HCT116 (cell line): ENCODE measurements at regions not wholly inside any gene's neighbourhood (a gene's known extent, or its start where the extent isn't known, plus 50 kb on each side); places are given as distances from the start of the nearest gene placed in this dataset.

Experiments used
- ATAC-seq: fragments of 200-7000 bp; cut with Tn5 transposase; 2 replicates; pipeline ENCODE4 v1.9.1; 2020; ENCODE audit warnings: mild to moderate bottlenecking, moderate library complexity
- BruUV-seq: library from RNA; stranded (reverse); fragments of 400-500 nt; replicated peaks from 2 replicates; lab custom pipeline; 2021; lab: Mats Ljungman, UMichigan
- CTCF ChIA-PET: fragments of 300-600 bp; sonication (Branson Sonifier 250); formaldehyde crosslinking; loops from one replicate; lab custom pipeline; 2021; ENCODE audit warnings: antibody characterized with exemption; lab: Charles Lee
- POLR2A ChIA-PET: fragments of 300-600, 350-600 bp; sonication (Branson Sonifier 250); formaldehyde crosslinking; loops from one replicate; lab custom pipeline; 2021; ENCODE audit warnings: antibody characterized with exemption; lab: Charles Lee
- RAD21 ChIA-PET, 2 experiments: fragments of 300-600 bp; sonication (Branson Sonifier 250); formaldehyde crosslinking; loops; one replicate each; lab custom pipeline; 2023; ENCODE audit warnings: low total read pairs in 2 of 2; ENCODE audit not compliant: uncharacterized antibody in 2 of 2, unreplicated experiment in 2 of 2, low non-redundant PET in 1 of 2; lab: Charles Lee
- DNase-seq: peaks from one replicate; pipeline ENCODE4 v3.0.0-alpha.2; 2010; ENCODE audit warnings: low read depth, low spot score
- H2AFZ ChIP-seq: fragments of 200-600 bp; shearing (Covaris generic), sonication (generic); 2 replicates; pipeline ENCODE4 v1.6.1; 2017; ENCODE audit warnings: low read depth, mixed run types, mixed read lengths, antibody characterized with exemption, low read length; ENCODE audit not compliant: poor library complexity, severe bottlenecking
- H3K27ac ChIP-seq: 2 replicates; pipeline ENCODE4 v1.5.1; 2012; ENCODE audit warnings: low read depth, low read length
- H3K27me3 ChIP-seq: fragments of 200-600 bp; sonication (generic); 2 replicates; pipeline ENCODE4 v1.6.1; 2016; ENCODE audit warnings: mixed run types, low read length, mixed read lengths; ENCODE audit not compliant: insufficient read depth
- H3K36me3 ChIP-seq, 2 experiments: fragments of 200-500 bp in 1 of 2; fragments of 200-600 bp in 1 of 2; sonication (Bioruptor generic) in 1 of 2; sonication (generic) in 1 of 2; 2 replicates each; pipeline versions ENCODE4 v1.5.1 to v1.6.1; 2014 to 2016; ENCODE audit warnings: low read length in 2 of 2, inconsistent platforms in 1 of 2, mixed read lengths in 1 of 2, mixed run types in 1 of 2; ENCODE audit not compliant: insufficient read depth in 2 of 2, control insufficient read depth in 1 of 2
- H3K4me1 ChIP-seq, 2 experiments: fragments of 200-600 bp in 1 of 2; sonication (generic) in 1 of 2; 2 replicates each; pipeline versions ENCODE4 v1.5.1 to v1.6.1; 2012 to 2017; ENCODE audit warnings: low read length in 2 of 2, inconsistent platforms in 1 of 2, mild to moderate bottlenecking in 1 of 2, mixed read lengths in 1 of 2, mixed run types in 1 of 2, moderate library complexity in 1 of 2; ENCODE audit not compliant: insufficient read depth in 2 of 2, control insufficient read depth in 1 of 2
- H3K4me2 ChIP-seq: fragments of 200-600 bp; sonication (generic); 2 replicates; pipeline ENCODE4 v1.6.1; 2017; ENCODE audit warnings: mixed run types, low read length, mixed read lengths
- H3K4me3 ChIP-seq, 2 experiments: fragments of 200-600 bp in 1 of 2; sonication (generic) in 1 of 2; replicated peaks in 1 of 2; 2 replicates each; pipeline ENCODE4 v1.5.1; 2011 to 2016; ENCODE audit warnings: low read length in 2 of 2, control low read depth in 1 of 2, low read depth in 1 of 2, mild to moderate bottlenecking in 1 of 2, mixed read lengths in 1 of 2, mixed run types in 1 of 2
- H3K79me2 ChIP-seq: fragments of 200-600 bp; sonication (generic); 2 replicates; pipeline ENCODE4 v1.6.1; 2017; ENCODE audit warnings: mild to moderate bottlenecking, mixed run types, low read length, moderate library complexity, mixed read lengths; ENCODE audit not compliant: insufficient read depth
- H3K9ac ChIP-seq: fragments of 200-600 bp; sonication (generic); 2 replicates; pipeline ENCODE4 v1.6.1; 2016; ENCODE audit warnings: low read length, mixed read lengths
- H3K9me2 ChIP-seq: fragments of 200-600 bp; sonication (generic), shearing (Covaris generic); 2 replicates; pipeline ENCODE4 v1.6.1; 2017; ENCODE audit warnings: mixed run types, mild to moderate bottlenecking, moderate library complexity; ENCODE audit not compliant: insufficient read depth
- H3K9me3 ChIP-seq, 2 experiments: fragments of 200-500 bp in 1 of 2; fragments of 200-600 bp in 1 of 2; sonication (Bioruptor generic) in 1 of 2; sonication (generic) in 1 of 2; 2 replicates each; pipeline ENCODE4 v1.6.1; 2014 to 2017; ENCODE audit warnings: low read length in 2 of 2, mixed read lengths in 2 of 2, inconsistent platforms in 1 of 2, low read depth in 1 of 2, mild to moderate bottlenecking in 1 of 2, mixed run types in 1 of 2, moderate library complexity in 1 of 2; ENCODE audit not compliant: control insufficient read depth in 1 of 2, insufficient read depth in 1 of 2
- H4K20me1 ChIP-seq: fragments of 200-600 bp; sonication (generic), shearing (Covaris generic); 2 replicates; pipeline ENCODE4 v1.6.1; 2017; ENCODE audit warnings: mixed run types, mild to moderate bottlenecking, moderate library complexity; ENCODE audit not compliant: insufficient read depth
- EGR1 ChIP-seq: IDR thresholded peaks from 2 replicates; pipeline ENCODE4 v1.6.1; 2012; ENCODE audit warnings: low read depth
- JUND ChIP-seq: IDR thresholded peaks from 2 replicates; pipeline ENCODE4 v1.6.1; 2012
- POLR2A ChIP-seq: IDR thresholded peaks from 2 replicates; pipeline ENCODE4 v1.7.0; 2011; ENCODE audit warnings: borderline replicate concordance; ENCODE audit not compliant: insufficient read depth, insufficient read length; ENCODE audit errors: extremely low read depth
- RAD21 ChIP-seq: IDR thresholded peaks from 2 replicates; pipeline ENCODE4 v1.6.1; 2012; ENCODE audit warnings: low read depth, mild to moderate bottlenecking
- SP1 ChIP-seq: IDR thresholded peaks from 2 replicates; pipeline ENCODE4 v1.6.1; 2012; ENCODE audit warnings: low read depth
- SRF ChIP-seq: IDR thresholded peaks from 2 replicates; pipeline ENCODE4 v1.6.1; 2012; ENCODE audit warnings: low read depth
- intact Hi-C: fragments of 100-400 bp; cut with micrococcal nuclease; formaldehyde crosslinking; loops from 2 replicates; pipeline ENCODE4 v1.10.0; 2022
- TF ChIP-seq, protein P1 (sequence below): IDR thresholded peaks from 2 replicates; pipeline ENCODE4 v1.6.1; 2012
- TF ChIP-seq, protein P2 (sequence below), 3 experiments: fragments of 200-600 bp in 1 of 3; sonication (generic) in 1 of 3; IDR thresholded peaks in 2 of 3; conservative IDR thresholded peaks in 1 of 3; 2 replicates each; pipeline ENCODE4 v1.5.1; 2012 to 2017; ENCODE audit warnings: low read depth in 2 of 3, low read length in 2 of 3, antibody characterized with exemption in 1 of 3, borderline replicate concordance in 1 of 3, control low read depth in 1 of 3, mild to moderate bottlenecking in 1 of 3, mixed read lengths in 1 of 3, mixed run types in 1 of 3, moderate library complexity in 1 of 3; ENCODE audit not compliant: insufficient read depth in 1 of 3

DNA sequence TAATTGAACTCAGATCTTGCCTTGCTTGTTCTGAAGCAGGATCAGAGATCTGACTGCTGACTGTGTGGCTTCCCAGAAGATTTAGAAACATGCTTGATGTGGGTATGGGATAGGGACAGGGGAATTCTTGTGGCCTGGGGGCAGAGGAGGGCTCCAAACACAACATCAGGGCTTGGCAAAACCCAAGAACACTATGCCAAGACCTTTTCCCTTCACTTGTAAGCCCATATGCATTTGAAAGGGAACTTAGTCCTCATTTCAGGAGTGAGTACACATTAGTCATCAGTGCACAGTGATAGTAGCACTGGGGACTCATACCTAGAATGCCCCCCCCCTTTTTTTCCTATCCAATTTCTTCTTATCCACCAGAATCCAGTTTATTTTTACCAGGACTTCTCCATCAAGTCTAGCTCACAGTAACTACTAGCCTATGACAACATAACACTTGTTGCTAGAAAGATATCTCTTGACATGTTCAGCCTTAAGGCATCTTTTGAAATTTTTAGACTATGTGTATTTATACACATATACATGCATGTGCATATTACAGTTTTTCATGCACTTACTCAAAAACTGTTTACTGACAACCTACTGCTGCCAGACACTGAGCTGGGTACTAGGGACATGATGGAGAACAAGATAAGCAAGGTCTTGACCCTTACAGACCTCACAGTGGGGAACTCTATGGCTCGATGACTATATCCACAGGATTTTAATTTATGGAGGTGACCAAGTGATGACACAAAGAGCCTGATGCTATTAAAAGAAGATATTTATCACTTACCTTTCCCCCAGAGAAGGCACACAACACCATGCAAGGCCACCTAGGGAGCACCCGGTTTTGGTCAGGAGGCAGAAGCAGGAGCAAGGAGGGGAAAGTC lies 158.3 kb upstream of the MAP3K1 start:
- Histone ChIP-seq H3K27me3 (peaks cover 4% of the 10 kb centered on the region; the same call in 1 of the 2 replicates), H2AFZ (no peak overlapping the region), H3K9me2 (no peaks in the 10 kb centered on the region), H3K79me2 (no peaks in the 10 kb centered on the region), H3K9me3 (no peaks in the 10 kb centered on the region), H3K4me3 (no peak overlapping the region), H3K4me1 (peaks cover 0 to 26% of the 10 kb centered on the region in 2 experiments; a peak in 2 of 4 replicates), H4K20me1 (no peaks in the 10 kb centered on the region), H3K9ac (no peak overlapping the region), H3K27ac (no peak overlapping the region), H3K4me2 (peak overlapping the region; percentile 23), H3K36me3 (no peaks in the 10 kb centered on the region)
- no TSS peak for BruUV-seq
- DNase-seq, result no peak
- RAD21 ChIA-PET, result no interaction called here
- intact Hi-C loops, result no loop called here
- POLR2A ChIA-PET, result no interaction called here
- ATAC-seq, result peak; percentile 53
- peak; percentile 9; the same call in 1 of the 2 replicates for TF ChIP-seq SP1
- no peak for TF ChIP-seq JUND
- CTCF ChIA-PET, result no interaction called here

DNA sequence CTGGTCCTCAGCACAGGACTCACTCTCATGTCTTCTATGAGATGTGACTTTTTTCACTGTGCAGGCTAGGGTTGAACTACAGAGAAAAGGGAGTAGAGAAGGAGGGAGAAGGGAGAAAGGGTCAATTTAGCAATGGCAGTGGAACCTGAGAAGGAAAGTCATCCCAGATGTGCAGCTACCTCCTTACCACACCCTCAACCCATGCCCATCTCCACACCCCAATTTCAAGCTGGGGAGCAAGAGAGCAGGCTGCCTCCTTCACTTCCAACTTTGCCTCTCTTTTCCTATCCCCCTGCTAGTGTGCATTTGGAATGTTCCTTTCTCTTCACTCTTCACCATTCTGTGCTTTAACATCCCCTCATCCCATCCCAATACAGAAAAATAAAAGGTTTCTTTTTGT lies 163.5 kb upstream of the MAP3K1 start:
- Histone ChIP-seq H3K4me1 (peaks cover 0 to 6% of the 10 kb centered on the region in 2 experiments; a peak in 2 of 4 replicates), H3K79me2 (no peaks in the 10 kb centered on the region), H3K9me3 (no peaks in the 10 kb centered on the region), H3K4me2 (no peak overlapping the region), H3K9ac (no peak overlapping the region), H3K36me3 (no peaks in the 10 kb centered on the region), H3K27ac (no peak overlapping the region), H2AFZ (no peak overlapping the region), H3K9me2 (no peaks in the 10 kb centered on the region), H3K27me3 (peaks cover 13% of the 10 kb centered on the region; the same call in 1 of the 2 replicates), H4K20me1 (no peaks in the 10 kb centered on the region), H3K4me3 (no peak overlapping the region)
- POLR2A ChIA-PET, result no interaction called here
- TF ChIP-seq, protein P1, sequence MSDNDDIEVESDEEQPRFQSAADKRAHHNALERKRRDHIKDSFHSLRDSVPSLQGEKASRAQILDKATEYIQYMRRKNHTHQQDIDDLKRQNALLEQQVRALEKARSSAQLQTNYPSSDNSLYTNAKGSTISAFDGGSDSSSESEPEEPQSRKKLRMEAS, result no peak
- no peak for TF ChIP-seq SRF
- TF ChIP-seq, protein P2, sequence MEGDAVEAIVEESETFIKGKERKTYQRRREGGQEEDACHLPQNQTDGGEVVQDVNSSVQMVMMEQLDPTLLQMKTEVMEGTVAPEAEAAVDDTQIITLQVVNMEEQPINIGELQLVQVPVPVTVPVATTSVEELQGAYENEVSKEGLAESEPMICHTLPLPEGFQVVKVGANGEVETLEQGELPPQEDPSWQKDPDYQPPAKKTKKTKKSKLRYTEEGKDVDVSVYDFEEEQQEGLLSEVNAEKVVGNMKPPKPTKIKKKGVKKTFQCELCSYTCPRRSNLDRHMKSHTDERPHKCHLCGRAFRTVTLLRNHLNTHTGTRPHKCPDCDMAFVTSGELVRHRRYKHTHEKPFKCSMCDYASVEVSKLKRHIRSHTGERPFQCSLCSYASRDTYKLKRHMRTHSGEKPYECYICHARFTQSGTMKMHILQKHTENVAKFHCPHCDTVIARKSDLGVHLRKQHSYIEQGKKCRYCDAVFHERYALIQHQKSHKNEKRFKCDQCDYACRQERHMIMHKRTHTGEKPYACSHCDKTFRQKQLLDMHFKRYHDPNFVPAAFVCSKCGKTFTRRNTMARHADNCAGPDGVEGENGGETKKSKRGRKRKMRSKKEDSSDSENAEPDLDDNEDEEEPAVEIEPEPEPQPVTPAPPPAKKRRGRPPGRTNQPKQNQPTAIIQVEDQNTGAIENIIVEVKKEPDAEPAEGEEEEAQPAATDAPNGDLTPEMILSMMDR (IDR thresholded peaks at IDR 0.05 in 2 of 3, conservative IDR thresholded peaks at IDR 0.05 in 1 of 3; ENCODE audit: borderline replicate concordance in 1 of 3, insufficient read depth in 1 of 3, low read depth in 2 of 3, low read length in 2 of 3), result no peak
- no peak for TF ChIP-seq EGR1
- no peak for TF ChIP-seq RAD21
- no peak for TF ChIP-seq JUND
- TF ChIP-seq POLR2A, result no peak
- CTCF ChIA-PET, result no interaction called here
- intact Hi-C loops, result no loop called here
- BruUV-seq, result no TSS peak
- ATAC-seq, result no peak
- no peak for DNase-seq
- RAD21 ChIA-PET, result no interaction called here
